Mesenchymal stem cell (in vitro differentiated cells and primary cell): ENCODE measurements at regions not wholly inside any gene's neighbourhood (a gene's known extent, or its start where the extent isn't known, plus 50 kb on each side); places are given as distances from the start of the nearest gene placed in this dataset.

Source experiments
- DNase-seq: peaks from one replicate; pipeline ENCODE4 v3.0.0-alpha.2; 2013
- H2AFZ ChIP-seq: one replicate; pipeline ENCODE4 v1.6.1; 2013; ENCODE audit warnings: low read depth, mild to moderate bottlenecking, control low read depth, inconsistent platforms, low read length, moderate library complexity
- H2AK5ac ChIP-seq: 2 replicates; pipeline ENCODE4 v1.6.1; 2013; ENCODE audit warnings: low read length, moderate library complexity, mild to moderate bottlenecking, inconsistent platforms; ENCODE audit not compliant: severe bottlenecking
- H2BK120ac ChIP-seq: one replicate; pipeline ENCODE4 v1.6.1; 2013; ENCODE audit warnings: low read depth, mild to moderate bottlenecking, inconsistent platforms, low read length, moderate library complexity
- H2BK12ac ChIP-seq, 2 experiments: one replicate each; pipeline ENCODE4 v1.6.1; 2013; ENCODE audit warnings: inconsistent platforms in 2 of 2, low read length in 2 of 2, mild to moderate bottlenecking in 2 of 2, moderate library complexity in 2 of 2, control low read depth in 1 of 2
- H2BK15ac ChIP-seq: one replicate; pipeline ENCODE4 v1.6.1; 2013; ENCODE audit warnings: mild to moderate bottlenecking, low read depth, inconsistent platforms; ENCODE audit not compliant: poor library complexity, severe bottlenecking
- H2BK5ac ChIP-seq: 2 replicates; pipeline ENCODE4 v1.6.1; 2013; ENCODE audit warnings: low read depth, mild to moderate bottlenecking, low read length, control low read depth, inconsistent platforms; ENCODE audit not compliant: poor library complexity, severe bottlenecking
- H3K14ac ChIP-seq, 2 experiments: one replicate each; pipeline ENCODE4 v1.6.1; 2013; ENCODE audit warnings: inconsistent platforms in 2 of 2, low read length in 2 of 2, control low read depth in 1 of 2, mild to moderate bottlenecking in 1 of 2, moderate library complexity in 1 of 2
- H3K18ac ChIP-seq, 2 experiments: one replicate each; pipeline ENCODE4 v1.6.1; 2013; ENCODE audit warnings: inconsistent platforms in 2 of 2, low read length in 2 of 2, control low read depth in 1 of 2, low read depth in 1 of 2, mild to moderate bottlenecking in 1 of 2
- H3K23ac ChIP-seq, 2 experiments: one replicate each; pipeline ENCODE4 v1.6.1; 2013; ENCODE audit warnings: inconsistent platforms in 2 of 2, low read length in 2 of 2, mild to moderate bottlenecking in 2 of 2, moderate library complexity in 2 of 2, control low read depth in 1 of 2
- H3K27ac ChIP-seq: 2 replicates; pipeline ENCODE4 v1.5.1; 2013; ENCODE audit warnings: mild to moderate bottlenecking, moderate library complexity, low read length, control low read depth, inconsistent platforms; ENCODE audit not compliant: poor library complexity, severe bottlenecking
- H3K27me3 ChIP-seq, 2 experiments: 2 replicates each; pipeline versions ENCODE4 v1.6.1 to v1.7.0; 2013; ENCODE audit warnings: low read length in 2 of 2, mild to moderate bottlenecking in 2 of 2, moderate library complexity in 2 of 2, control low read depth in 1 of 2, inconsistent platforms in 1 of 2; ENCODE audit not compliant: control insufficient read depth in 1 of 2, insufficient read depth in 1 of 2
- H3K36me3 ChIP-seq, 2 experiments: 2 replicates each; pipeline versions ENCODE4 v1.6.1 to v1.7.0; 2013; ENCODE audit warnings: low read length in 2 of 2, control low read depth in 1 of 2, inconsistent platforms in 1 of 2, low read depth in 1 of 2, mild to moderate bottlenecking in 1 of 2; ENCODE audit not compliant: insufficient read depth in 2 of 2, control insufficient read depth in 1 of 2
- H3K4ac ChIP-seq, 2 experiments: one replicate each; pipeline ENCODE4 v1.6.1; 2013; ENCODE audit warnings: inconsistent platforms in 2 of 2, low read length in 2 of 2, mild to moderate bottlenecking in 2 of 2, moderate library complexity in 2 of 2, control low read depth in 1 of 2, low read depth in 1 of 2
- H3K4me1 ChIP-seq: 2 replicates; pipeline ENCODE4 v1.6.1; 2013; ENCODE audit warnings: low read depth, low read length, control low read depth; ENCODE audit not compliant: control insufficient read depth, insufficient read depth
- H3K4me2 ChIP-seq: 2 replicates; pipeline ENCODE4 v1.6.1; 2013; ENCODE audit warnings: low read length, mild to moderate bottlenecking, inconsistent platforms; ENCODE audit not compliant: poor library complexity, severe bottlenecking
- H3K4me3 ChIP-seq, 2 experiments: 2 replicates each; pipeline versions ENCODE4 v1.5.1 to v1.7.0; 2013; ENCODE audit warnings: low read length in 2 of 2, mild to moderate bottlenecking in 2 of 2, control low read depth in 1 of 2, low read depth in 1 of 2; ENCODE audit not compliant: insufficient read depth in 1 of 2
- H3K79me1 ChIP-seq: replicated peaks from 2 replicates; pipeline ENCODE4 v1.6.1; 2013; ENCODE audit warnings: mild to moderate bottlenecking, control low read depth, low read length, inconsistent platforms; ENCODE audit not compliant: poor library complexity, severe bottlenecking
- H3K9ac ChIP-seq: 2 replicates; pipeline ENCODE4 v1.7.0; 2013; ENCODE audit warnings: mild to moderate bottlenecking, low read length, moderate library complexity
- H3K9me3 ChIP-seq: 2 replicates; pipeline ENCODE4 v1.7.0; 2013; ENCODE audit warnings: mild to moderate bottlenecking, low read length; ENCODE audit not compliant: control insufficient read depth
- H4K8ac ChIP-seq: one replicate; pipeline ENCODE4 v1.6.1; 2013; ENCODE audit warnings: inconsistent platforms, mild to moderate bottlenecking, low read length, moderate library complexity
- H4K91ac ChIP-seq: one replicate; pipeline ENCODE4 v1.6.1; 2013; ENCODE audit warnings: mild to moderate bottlenecking, low read length, inconsistent platforms
- WGBS: methylation state at CpG from one replicate; pipeline ENCODE4 v1.1.7; 2013; ENCODE audit warnings: mixed read lengths; 5-methylcytosine and 5-hydroxymethylcytosine counted together

DNA sequence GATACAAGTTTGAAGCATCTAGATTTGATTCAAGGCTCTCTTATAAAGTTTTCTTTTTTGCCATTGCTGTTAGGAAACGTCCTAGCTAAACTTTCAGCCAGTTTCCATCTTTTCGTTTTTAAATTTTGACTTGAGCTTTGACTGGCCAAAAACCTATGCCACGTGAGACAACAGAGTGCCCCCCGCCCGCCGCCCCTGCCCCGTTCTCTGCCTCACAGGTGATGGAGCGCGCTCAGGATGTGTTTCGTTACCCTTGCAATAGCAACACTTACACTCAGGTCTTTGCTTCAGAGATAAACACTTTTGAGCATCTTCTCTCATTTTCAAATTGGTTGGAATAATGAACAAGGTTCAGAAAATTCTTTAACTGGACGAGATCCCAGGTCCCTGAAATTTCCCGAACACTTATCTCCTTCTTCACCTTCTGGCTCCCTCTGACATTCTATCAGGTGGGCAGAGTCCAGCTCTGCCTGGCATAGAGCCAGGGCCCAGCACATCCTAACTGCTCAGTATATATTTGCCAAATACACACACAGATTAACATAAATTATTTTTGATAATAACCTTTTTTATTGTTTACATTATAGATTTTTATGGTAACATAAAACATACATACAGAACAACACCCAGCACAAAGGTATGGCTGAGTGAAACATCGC lies 301.1 kb downstream of the IRS2 start:
- Histone ChIP-seq H3K9me3 (no peaks in the 10 kb centered on the region), H2BK120ac (no peak overlapping the region), H3K27me3 (no peaks in the 10 kb centered on the region), H3K4me2 (no peak overlapping the region), H3K4me3 (no peak overlapping the region), H3K23ac (no peak overlapping the region), H3K79me1 (no peaks in the 10 kb centered on the region), H2BK12ac (no peak overlapping the region), H3K4me1 (no peaks in the 10 kb centered on the region), H4K91ac (no peak overlapping the region), H3K14ac (no peak overlapping the region), H2BK15ac (no peak overlapping the region), H4K8ac (no peak overlapping the region), H3K27ac (no peak overlapping the region), H3K36me3 (no peaks in the 10 kb centered on the region), H3K4ac (no peak overlapping the region), H3K9ac (no peak overlapping the region), H2AK5ac (no peak overlapping the region), H2BK5ac (no peak overlapping the region), H3K18ac (no peak overlapping the region), H2AFZ (no peak overlapping the region)
- no peak for DNase-seq
- WGBS, result 90% methylated on average over 13 of the region's 13 CpGs

DNA sequence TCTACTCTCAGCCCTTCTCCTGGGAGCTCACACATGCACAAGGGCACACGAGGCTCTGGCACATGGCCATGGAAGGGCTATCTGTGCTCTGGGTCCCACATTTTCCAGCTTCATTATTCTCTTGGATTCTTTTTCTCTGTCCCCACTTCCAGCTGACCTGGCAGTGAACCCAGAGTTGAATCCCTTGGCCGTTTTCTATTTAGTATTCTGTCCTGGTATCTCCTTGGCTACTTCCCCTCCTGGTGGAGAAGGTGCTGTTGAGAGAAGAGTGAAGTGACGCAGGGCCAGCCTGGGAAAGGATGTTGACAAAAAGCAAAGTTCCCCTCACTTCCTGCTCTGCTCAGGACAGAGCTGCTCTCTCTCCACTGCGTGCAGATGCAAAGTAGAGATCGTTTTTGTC lies 303.1 kb downstream of the IRS2 start:
- H3K27me3 ChIP-seq, result no peaks in the 10 kb centered on the region
- H3K14ac ChIP-seq, result no peak overlapping the region
- peak overlapping the region; percentile 39 for H4K91ac ChIP-seq
- no peak overlapping the region for H3K4ac ChIP-seq
- 75% methylated on average over 4 of the region's 5 CpGs for WGBS
- H3K9me3 ChIP-seq, result no peaks in the 10 kb centered on the region
- H3K4me3 ChIP-seq, result no peak overlapping the region
- no peak for DNase-seq
- H3K36me3 ChIP-seq, result no peaks in the 10 kb centered on the region
- no peak overlapping the region for H2BK12ac ChIP-seq
- H3K79me1 ChIP-seq, result no peaks in the 10 kb centered on the region
- no peak overlapping the region for H2BK120ac ChIP-seq
- no peak overlapping the region for H3K18ac ChIP-seq
- no peak overlapping the region for H3K23ac ChIP-seq
- no peak overlapping the region for H2BK15ac ChIP-seq
- no peak overlapping the region for H3K27ac ChIP-seq
- no peak overlapping the region for H2BK5ac ChIP-seq
- H3K4me2 ChIP-seq, result no peak overlapping the region
- H3K9ac ChIP-seq, result no peak overlapping the region
- H2AK5ac ChIP-seq, result no peak overlapping the region
- no peaks in the 10 kb centered on the region for H3K4me1 ChIP-seq
- H2AFZ ChIP-seq, result no peak overlapping the region
- no peak overlapping the region for H4K8ac ChIP-seq

DNA sequence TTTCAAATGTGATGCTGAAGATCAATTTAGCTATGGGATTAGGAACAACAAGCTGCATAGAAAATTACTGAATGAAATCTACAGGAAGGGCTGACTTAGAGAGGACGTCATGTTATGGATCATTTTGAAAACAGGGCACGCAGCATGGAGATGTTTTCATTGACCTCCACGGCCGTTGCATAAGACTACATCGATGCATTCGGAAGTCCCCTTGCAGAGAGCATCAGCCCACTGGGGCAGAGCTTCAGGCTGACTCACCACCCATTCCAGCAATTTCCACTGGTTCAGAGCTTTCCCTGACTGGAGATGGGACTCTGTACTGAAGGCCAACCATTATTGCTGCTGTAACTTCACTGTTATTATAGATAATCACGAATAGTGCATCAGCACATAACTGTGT lies 305.3 kb downstream of the IRS2 start:
- Histone ChIP-seq H3K18ac (no peak overlapping the region), H2AK5ac (no peak overlapping the region), H4K91ac (no peak overlapping the region), H2BK15ac (no peak overlapping the region), H3K4me1 (no peaks in the 10 kb centered on the region), H3K4me3 (no peak overlapping the region), H3K36me3 (no peaks in the 10 kb centered on the region), H3K23ac (no peak overlapping the region), H3K27me3 (no peaks in the 10 kb centered on the region), H2BK12ac (no peak overlapping the region), H3K14ac (no peak overlapping the region), H3K4me2 (no peak overlapping the region), H3K9me3 (no peaks in the 10 kb centered on the region), H3K27ac (no peak overlapping the region), H2BK5ac (no peak overlapping the region), H2AFZ (no peak overlapping the region), H2BK120ac (no peak overlapping the region), H3K4ac (no peak overlapping the region), H4K8ac (no peak overlapping the region), H3K79me1 (no peaks in the 10 kb centered on the region), H3K9ac (no peak overlapping the region)
- DNase-seq, result peak; percentile 68
- 88% methylated on average over 6 of the region's 7 CpGs for WGBS

DNA sequence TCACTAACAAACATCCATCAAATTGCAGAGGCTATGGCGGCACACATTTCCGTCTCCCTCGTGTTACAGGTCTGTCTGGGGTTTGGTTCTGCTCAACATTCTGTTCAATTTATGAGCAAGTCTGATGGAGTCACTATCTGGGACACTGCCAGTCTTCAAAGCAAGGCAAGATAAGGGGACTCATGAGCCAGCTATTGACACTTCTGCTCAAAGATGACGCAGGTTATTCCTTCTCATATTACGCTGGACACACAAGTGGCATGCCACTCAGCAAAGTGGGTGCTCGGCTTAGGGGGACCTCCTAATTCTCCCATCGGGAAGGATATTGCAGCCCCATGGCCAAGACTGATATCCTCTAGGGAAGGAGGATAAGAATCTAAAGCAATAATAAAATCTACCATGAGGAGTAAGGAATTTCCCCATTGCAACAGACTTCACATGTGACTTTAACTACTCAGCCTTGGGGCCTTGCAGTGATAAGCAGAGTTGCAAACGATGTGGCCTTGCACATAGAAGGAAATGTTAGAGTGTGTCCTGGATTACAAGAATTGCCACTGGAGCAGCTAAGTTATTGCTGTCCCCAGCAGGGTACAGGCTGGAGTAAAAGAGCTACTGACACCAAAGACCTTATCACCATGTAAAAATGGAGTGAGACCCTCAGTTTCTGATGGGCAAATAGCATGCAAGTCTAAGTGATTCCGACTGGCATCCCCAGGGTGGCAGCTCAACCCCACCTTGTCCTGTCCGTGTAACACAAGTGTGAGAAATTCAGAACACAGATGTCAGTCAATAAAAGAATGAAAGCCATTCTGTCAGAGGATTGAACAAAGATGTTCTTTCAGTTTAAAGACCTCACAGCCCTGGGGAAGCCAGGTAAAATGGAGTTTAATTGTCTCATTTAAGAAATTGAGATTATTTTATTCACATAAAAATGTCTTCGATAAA lies 306.1 kb downstream of the IRS2 start:
- H2BK12ac ChIP-seq, result no peak overlapping the region
- no peak overlapping the region for H3K14ac ChIP-seq
- peak overlapping the region; percentile 18 to 35 for H3K18ac ChIP-seq
- H3K4ac ChIP-seq, result no peak overlapping the region
- no peak overlapping the region for H3K4me2 ChIP-seq
- H3K9me3 ChIP-seq, result no peaks in the 10 kb centered on the region
- H2BK15ac ChIP-seq, result no peak overlapping the region
- no peak overlapping the region for H2BK5ac ChIP-seq
- H3K27ac ChIP-seq, result no peak overlapping the region
- no peak overlapping the region for H4K91ac ChIP-seq
- no peaks in the 10 kb centered on the region for H3K27me3 ChIP-seq
- H3K9ac ChIP-seq, result no peak overlapping the region
- H3K36me3 ChIP-seq, result no peaks in the 10 kb centered on the region
- H3K4me3 ChIP-seq, result no peak overlapping the region
- H3K4me1 ChIP-seq, result no peaks in the 10 kb centered on the region
- H3K23ac ChIP-seq, result no peak overlapping the region
- DNase-seq, result peak; percentile 81
- WGBS, result 87% methylated on average over 9 of the region's 11 CpGs
- no peak overlapping the region for H4K8ac ChIP-seq
- no peak overlapping the region for H2BK120ac ChIP-seq
- H2AK5ac ChIP-seq, result no peak overlapping the region
- H2AFZ ChIP-seq, result no peak overlapping the region
- no peaks in the 10 kb centered on the region for H3K79me1 ChIP-seq
